ENCODE measurements at regions not wholly inside any gene's neighbourhood (a gene's known extent, or its start where the extent isn't known, plus 50 kb on each side); places are given as distances from the start of the nearest gene placed in this dataset.

GRCh38 chr4:123788577-123788976 is 392.0 kb downstream of the SPRY1 start:
- no peak overlapping the region for H3K4me3 ChIP-seq (ENCODE audit: low read length in 2 of 2)
- H3K9me3 ChIP-seq (ENCODE audit: control insufficient read depth, low read length) = no peaks in the 10 kb centered on the region
- intact Hi-C loops (cut with DNase I) = loop anchor here (5.0 kb wide), 2 partner anchors 39 to 44 kb away; no protein-coding TSS in a partner anchor
- no peak for ATAC-seq (ENCODE audit: low FRiP score)
- H3K36me3 ChIP-seq (ENCODE audit: control insufficient read depth in 1 of 2, insufficient read depth in 2 of 2, low read length in 1 of 2) = no peaks in the 10 kb centered on the region
- no peak overlapping the region for H3K27ac ChIP-seq (ENCODE audit: low read depth in 1 of 2, low read length in 2 of 2)
- peaks cover 3 to 12% of the 10 kb centered on the region in 2 donors for H3K4me1 ChIP-seq (ENCODE audit: control insufficient read depth in 1 of 2, insufficient read depth in 2 of 2, low read length in 2 of 2)
- no peak for DNase-seq
- H3K27me3 ChIP-seq (ENCODE audit: control insufficient read depth in 1 of 2, insufficient read depth in 2 of 2, low read length in 1 of 2) = no peaks in the 10 kb centered on the region

GRCh38 chr4:123790681-123791080 is 394.1 kb downstream of the SPRY1 start:
- Histone ChIP-seq H3K4me1 (ENCODE audit: control insufficient read depth in 1 of 2, insufficient read depth in 2 of 2, low read length in 2 of 2) (peaks cover 0 to 9% of the 10 kb centered on the region in 2 donors), H3K9me3 (ENCODE audit: control insufficient read depth, low read length) (no peaks in the 10 kb centered on the region), H3K36me3 (ENCODE audit: control insufficient read depth in 1 of 2, insufficient read depth in 2 of 2, low read length in 1 of 2) (no peaks in the 10 kb centered on the region), H3K4me3 (ENCODE audit: low read length in 2 of 2) (no peak overlapping the region), H3K27me3 (ENCODE audit: control insufficient read depth in 1 of 2, insufficient read depth in 2 of 2, low read length in 1 of 2) (no peaks in the 10 kb centered on the region), H3K27ac (ENCODE audit: low read depth in 1 of 2, low read length in 2 of 2) (no peak overlapping the region)
- no peak for ATAC-seq (ENCODE audit: low FRiP score)
- intact Hi-C loops (cut with DNase I) = no loop called here
- DNase-seq = no peak
- whole genome bisulfite sequencing, 2 donors = 35 to 47% methylated on average over 1 of the region's 1 CpG

DNA sequence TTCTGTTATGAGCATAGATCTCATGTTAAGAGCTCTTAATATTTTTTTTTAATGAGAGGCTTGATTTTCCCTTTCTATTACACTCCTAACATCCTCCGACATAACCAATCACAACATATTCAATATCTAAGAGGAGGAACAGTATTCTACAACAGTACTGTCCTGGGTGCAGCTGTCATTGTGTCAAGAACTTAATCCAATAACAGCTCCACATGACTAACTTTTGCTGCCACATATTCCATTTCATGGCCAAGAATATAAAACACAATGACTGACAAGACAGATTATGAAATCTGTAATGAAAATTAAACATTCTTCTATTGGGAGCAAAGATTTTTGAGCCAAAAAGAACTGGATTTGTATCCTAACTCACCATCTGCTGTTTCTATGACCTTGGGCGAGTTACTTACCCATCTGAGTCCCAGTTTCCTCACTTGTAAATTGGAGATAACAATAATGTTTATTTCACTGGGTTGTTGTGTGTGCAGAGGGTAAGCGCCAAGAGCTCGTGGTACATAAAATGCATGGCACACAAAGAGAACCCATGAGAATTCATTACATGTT is 405.6 kb downstream of the SPRY1 start:
- peak; percentile 44 for ATAC-seq (ENCODE audit: low FRiP score)
- whole genome bisulfite sequencing, 2 donors = 83% methylated on average over 4 of the region's 4 CpGs
- no peaks in the 10 kb centered on the region for H3K4me1 ChIP-seq (ENCODE audit: control insufficient read depth in 1 of 2, insufficient read depth in 2 of 2, low read length in 2 of 2)

DNA sequence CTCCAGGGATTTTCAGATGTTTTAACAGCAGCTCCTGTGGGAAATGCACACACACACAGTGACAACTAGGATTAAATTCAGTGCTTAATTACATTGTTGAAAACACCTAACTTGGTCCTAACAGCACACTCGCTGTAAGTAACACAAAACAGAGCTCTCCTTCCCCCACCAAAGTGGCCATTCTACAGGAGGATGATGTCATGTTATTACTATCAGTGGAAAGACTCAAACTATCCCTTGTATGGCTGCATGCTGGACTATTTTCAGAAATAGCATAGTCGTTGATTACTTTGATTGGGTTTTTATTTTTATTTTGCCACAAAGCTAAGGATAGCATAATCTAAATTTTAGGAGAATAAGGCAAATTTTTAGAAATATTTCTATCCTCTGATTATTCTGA is 406.3 kb downstream of the SPRY1 start:
- 23 to 54% methylated on average over 2 of the region's 2 CpGs for WGBS, 2 donors
- DNase-seq = no peak
- Histone ChIP-seq H3K4me3 (ENCODE audit: low read length in 2 of 2) (no peak overlapping the region), H3K27ac (ENCODE audit: low read depth in 1 of 2, low read length in 2 of 2) (no peak overlapping the region), H3K27me3 (ENCODE audit: control insufficient read depth in 1 of 2, insufficient read depth in 2 of 2, low read length in 1 of 2) (no peaks in the 10 kb centered on the region), H3K4me1 (ENCODE audit: control insufficient read depth in 1 of 2, insufficient read depth in 2 of 2, low read length in 2 of 2) (no peaks in the 10 kb centered on the region), H3K36me3 (ENCODE audit: control insufficient read depth in 1 of 2, insufficient read depth in 2 of 2, low read length in 1 of 2) (peaks cover 0 to 2% of the 10 kb centered on the region in 2 donors), H3K9me3 (ENCODE audit: control insufficient read depth, low read length) (no peaks in the 10 kb centered on the region)
- intact Hi-C loops (cut with DNase I) = no loop called here
- no peak for ATAC-seq (ENCODE audit: low FRiP score)

More for the DNA sequence above, 405.6 kb downstream of the SPRY1 start:
- Histone ChIP-seq H3K27ac (ENCODE audit: low read depth in 1 of 2, low read length in 2 of 2) (no peak overlapping the region), H3K36me3 (ENCODE audit: control insufficient read depth in 1 of 2, insufficient read depth in 2 of 2, low read length in 1 of 2) (peaks cover 0 to 2% of the 10 kb centered on the region in 2 donors), H3K9me3 (ENCODE audit: control insufficient read depth, low read length) (no peaks in the 10 kb centered on the region), H3K4me3 (ENCODE audit: low read length in 2 of 2) (no peak overlapping the region), H3K27me3 (ENCODE audit: control insufficient read depth in 1 of 2, insufficient read depth in 2 of 2, low read length in 1 of 2) (no peaks in the 10 kb centered on the region)
- intact Hi-C loops (cut with DNase I) = no loop called here
- no peak for DNase-seq

DNA sequence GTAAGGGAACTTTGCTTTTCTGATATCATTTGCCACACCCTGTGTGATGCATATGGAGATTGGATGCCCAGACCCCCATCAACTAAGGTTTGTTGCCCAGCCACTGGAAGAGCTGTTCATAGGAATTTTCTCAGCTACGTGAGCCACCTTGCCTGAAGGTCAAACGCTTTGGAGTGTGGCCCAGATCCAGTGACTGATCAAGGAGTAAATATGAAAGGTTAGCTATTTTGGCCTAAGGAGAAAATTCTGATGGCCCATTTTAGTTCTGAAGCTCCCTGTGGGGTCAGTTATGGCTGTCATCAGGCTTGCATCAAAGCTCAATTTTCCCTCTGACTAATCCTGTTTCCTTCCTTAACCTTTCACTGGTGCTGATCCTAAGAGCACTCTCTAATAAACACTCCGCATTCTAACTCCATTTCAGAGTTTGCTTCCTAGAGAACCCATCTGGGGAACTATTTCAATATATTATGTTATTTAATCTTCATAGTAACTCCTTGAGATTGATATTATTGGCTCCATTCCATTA is 407.7 kb downstream of the SPRY1 start:
- intact Hi-C loops (cut with DNase I) = no loop called here
- no peaks in the 10 kb centered on the region for H3K27me3 ChIP-seq (ENCODE audit: control insufficient read depth in 1 of 2, insufficient read depth in 2 of 2, low read length in 1 of 2)
- DNase-seq (no peak), ATAC-seq (ENCODE audit: low FRiP score) (no peak)
- no peaks in the 10 kb centered on the region for H3K4me1 ChIP-seq (ENCODE audit: control insufficient read depth in 1 of 2, insufficient read depth in 2 of 2, low read length in 2 of 2)
- peaks cover 0 to 2% of the 10 kb centered on the region in 2 donors for H3K36me3 ChIP-seq (ENCODE audit: control insufficient read depth in 1 of 2, insufficient read depth in 2 of 2, low read length in 1 of 2)
- WGBS, 2 donors = 95 to 96% methylated on average over 3 of the region's 3 CpGs
- no peak overlapping the region for H3K27ac ChIP-seq (ENCODE audit: low read depth in 1 of 2, low read length in 2 of 2)
- H3K9me3 ChIP-seq (ENCODE audit: control insufficient read depth, low read length) = no peaks in the 10 kb centered on the region
- H3K4me3 ChIP-seq (ENCODE audit: low read length in 2 of 2) = no peak overlapping the region

- H3K9me3 ChIP-seq (ENCODE audit: control insufficient read depth, low read length) = no peaks in the 10 kb centered on the region
- no peaks in the 10 kb centered on the region for H3K4me1 ChIP-seq (ENCODE audit: control insufficient read depth in 1 of 2, insufficient read depth in 2 of 2, low read length in 2 of 2)
- no peak overlapping the region for H3K4me3 ChIP-seq (ENCODE audit: low read length in 2 of 2)
- H3K27me3 ChIP-seq (ENCODE audit: control insufficient read depth in 1 of 2, insufficient read depth in 2 of 2, low read length in 1 of 2) = no peaks in the 10 kb centered on the region
- H3K27ac ChIP-seq (ENCODE audit: low read depth in 1 of 2, low read length in 2 of 2) = no peak overlapping the region
- no peak for DNase-seq
- WGBS, 2 donors = 15 to 18% methylated on average over 1 of the region's 1 CpG
- intact Hi-C loops (cut with DNase I) = no loop called here
- H3K36me3 ChIP-seq (ENCODE audit: control insufficient read depth in 1 of 2, insufficient read depth in 2 of 2, low read length in 1 of 2) = peaks cover 0 to 2% of the 10 kb centered on the region in 2 donors
- no peak for ATAC-seq (ENCODE audit: low FRiP score)
Measured at GRCh38 chr4:123806056-123806455, 409.5 kb downstream of the SPRY1 start.

DNA sequence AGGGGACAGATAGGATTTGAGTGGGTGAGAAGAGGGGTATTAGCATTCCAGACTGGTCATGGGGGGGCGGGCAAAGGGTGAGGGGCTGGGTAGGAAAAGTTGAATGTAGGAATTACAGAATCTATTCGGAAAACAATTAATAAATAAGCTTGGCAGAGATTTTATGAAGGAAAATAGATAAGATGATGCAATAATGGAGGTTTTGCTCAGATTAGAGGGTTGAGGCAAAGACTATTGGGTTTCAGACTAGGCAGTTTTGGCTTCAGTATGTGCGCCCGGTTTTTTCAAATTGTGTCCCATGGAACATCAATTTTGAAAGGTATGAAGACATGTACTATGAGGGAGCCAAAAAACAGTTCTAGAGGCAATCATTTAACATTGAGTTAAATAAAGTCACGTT is 410.6 kb downstream of the SPRY1 start:
- 90 to 93% methylated on average over 5 of the region's 5 CpGs for WGBS, 2 donors
- ATAC-seq (ENCODE audit: low FRiP score) = no peak

GRCh38 chr4:123807866-123808265 is 411.3 kb downstream of the SPRY1 start:
- Histone ChIP-seq H3K27me3 (ENCODE audit: control insufficient read depth in 1 of 2, insufficient read depth in 2 of 2, low read length in 1 of 2) (no peaks in the 10 kb centered on the region), H3K4me3 (ENCODE audit: low read length in 2 of 2) (no peak overlapping the region), H3K9me3 (ENCODE audit: control insufficient read depth, low read length) (no peaks in the 10 kb centered on the region), H3K4me1 (ENCODE audit: control insufficient read depth in 1 of 2, insufficient read depth in 2 of 2, low read length in 2 of 2) (no peaks in the 10 kb centered on the region), H3K27ac (ENCODE audit: low read depth in 1 of 2, low read length in 2 of 2) (no peak overlapping the region), H3K36me3 (ENCODE audit: control insufficient read depth in 1 of 2, insufficient read depth in 2 of 2, low read length in 1 of 2) (peaks cover 0 to 2% of the 10 kb centered on the region in 2 donors)
- WGBS, 2 donors = 99 to 100% methylated on average over 1 of the region's 1 CpG
- ATAC-seq (ENCODE audit: low FRiP score) (no peak), DNase-seq (no peak)
- intact Hi-C loops (cut with DNase I) = no loop called here

More for the DNA sequence above, 410.6 kb downstream of the SPRY1 start:
- Histone ChIP-seq H3K4me1 (ENCODE audit: control insufficient read depth in 1 of 2, insufficient read depth in 2 of 2, low read length in 2 of 2) (no peaks in the 10 kb centered on the region), H3K36me3 (ENCODE audit: control insufficient read depth in 1 of 2, insufficient read depth in 2 of 2, low read length in 1 of 2) (peaks cover 0 to 2% of the 10 kb centered on the region in 2 donors), H3K27me3 (ENCODE audit: control insufficient read depth in 1 of 2, insufficient read depth in 2 of 2, low read length in 1 of 2) (no peaks in the 10 kb centered on the region), H3K27ac (ENCODE audit: low read depth in 1 of 2, low read length in 2 of 2) (no peak overlapping the region), H3K4me3 (ENCODE audit: low read length in 2 of 2) (no peak overlapping the region), H3K9me3 (ENCODE audit: control insufficient read depth, low read length) (no peaks in the 10 kb centered on the region)
- DNase-seq = no peak
- intact Hi-C loops (cut with DNase I) = no loop called here

- intact Hi-C loops (cut with DNase I) = no loop called here
- no peak overlapping the region for H3K4me3 ChIP-seq (ENCODE audit: low read length in 2 of 2)
- peaks cover 0 to 2% of the 10 kb centered on the region in 2 donors for H3K4me1 ChIP-seq (ENCODE audit: control insufficient read depth in 1 of 2, insufficient read depth in 2 of 2, low read length in 2 of 2)
- no peaks in the 10 kb centered on the region for H3K27me3 ChIP-seq (ENCODE audit: control insufficient read depth in 1 of 2, insufficient read depth in 2 of 2, low read length in 1 of 2)
- no peak overlapping the region for H3K27ac ChIP-seq (ENCODE audit: low read depth in 1 of 2, low read length in 2 of 2)
- no peak for DNase-seq
- H3K9me3 ChIP-seq (ENCODE audit: control insufficient read depth, low read length) = no peaks in the 10 kb centered on the region
- no peaks in the 10 kb centered on the region for H3K36me3 ChIP-seq (ENCODE audit: control insufficient read depth in 1 of 2, insufficient read depth in 2 of 2, low read length in 1 of 2)
- 94 to 100% methylated on average over 1 of the region's 1 CpG for WGBS, 2 donors
- no peak for ATAC-seq (ENCODE audit: low FRiP score)
Measured at GRCh38 chr4:123809864-123810263, 413.3 kb downstream of the SPRY1 start.

All from aorta (tissue), 5 donors.